ENCODE measurements at regions not wholly inside any gene's neighbourhood (a gene's known extent, or its start where the extent isn't known, plus 50 kb on each side); places are given as distances from the start of the nearest gene placed in this dataset.
A peak's percentile ranks its signal among the peaks of the same experiment; 100 is the strongest.

DNA sequence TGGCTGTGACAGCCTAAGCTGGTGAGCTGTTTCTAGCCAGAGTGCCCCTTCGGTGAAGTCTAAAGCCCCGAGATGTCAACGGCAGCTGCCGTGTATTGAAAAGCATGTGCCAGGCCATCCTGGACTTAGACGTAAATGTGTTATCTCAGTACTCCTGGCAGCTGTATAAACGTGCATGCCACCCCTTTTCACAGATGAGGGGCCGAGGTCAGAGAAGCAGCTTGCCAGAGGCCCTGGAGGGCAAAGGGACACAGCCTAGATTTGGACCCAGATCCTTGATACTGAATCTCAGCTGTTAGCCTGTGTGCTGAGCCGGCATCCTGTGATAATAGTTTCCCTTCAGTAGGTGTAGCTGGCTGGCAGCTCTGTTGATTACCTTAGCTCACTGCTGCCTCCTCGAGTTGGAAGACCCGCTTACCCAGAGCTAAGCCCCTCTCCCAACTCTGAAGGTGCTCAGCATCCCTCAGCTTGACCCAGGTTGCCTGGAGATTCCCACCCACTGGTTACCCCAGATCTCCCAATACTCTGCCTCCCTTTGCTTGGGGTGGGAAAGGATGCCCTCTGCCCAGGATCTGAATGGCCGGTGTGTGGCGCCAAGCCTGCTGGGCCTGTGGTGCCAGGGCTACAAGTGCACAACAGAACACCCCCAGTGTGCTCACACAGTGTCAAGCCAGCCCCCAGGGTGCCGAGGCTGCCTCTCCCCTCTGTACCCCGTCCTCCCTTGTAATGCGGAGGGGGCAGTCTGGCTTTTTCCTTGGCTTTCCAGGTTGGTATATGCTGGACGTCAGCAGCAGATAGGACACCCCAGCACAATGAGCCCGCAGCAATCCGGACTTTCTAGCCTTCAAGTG, 59.8 kb upstream of the WNT7B start:
- Histone ChIP-seq H3K4me3 (ENCODE audit: low read depth, low read length) (peak overlapping the region; percentile 62), H3K27me3 (ENCODE audit: control insufficient read depth, insufficient read depth, low read length) (no peaks in the 10 kb centered on the region), H3K36me3 (ENCODE audit: control insufficient read depth, insufficient read depth, low read length) (no peaks in the 10 kb centered on the region)
- ChIA-PET POLR2A (interaction anchor here (1.1 kb wide), 1 partner anchor 50 kb away, joined by 3 read pairs; no protein-coding TSS in a partner anchor), CTCF (interaction anchor here (0.6 to 2.1 kb wide), 6 partner anchors 11 to 40 kb away, joined by 3 to 13 read pairs (median 6); no protein-coding TSS in a partner anchor)
- TF ChIP-seq, protein P1, sequence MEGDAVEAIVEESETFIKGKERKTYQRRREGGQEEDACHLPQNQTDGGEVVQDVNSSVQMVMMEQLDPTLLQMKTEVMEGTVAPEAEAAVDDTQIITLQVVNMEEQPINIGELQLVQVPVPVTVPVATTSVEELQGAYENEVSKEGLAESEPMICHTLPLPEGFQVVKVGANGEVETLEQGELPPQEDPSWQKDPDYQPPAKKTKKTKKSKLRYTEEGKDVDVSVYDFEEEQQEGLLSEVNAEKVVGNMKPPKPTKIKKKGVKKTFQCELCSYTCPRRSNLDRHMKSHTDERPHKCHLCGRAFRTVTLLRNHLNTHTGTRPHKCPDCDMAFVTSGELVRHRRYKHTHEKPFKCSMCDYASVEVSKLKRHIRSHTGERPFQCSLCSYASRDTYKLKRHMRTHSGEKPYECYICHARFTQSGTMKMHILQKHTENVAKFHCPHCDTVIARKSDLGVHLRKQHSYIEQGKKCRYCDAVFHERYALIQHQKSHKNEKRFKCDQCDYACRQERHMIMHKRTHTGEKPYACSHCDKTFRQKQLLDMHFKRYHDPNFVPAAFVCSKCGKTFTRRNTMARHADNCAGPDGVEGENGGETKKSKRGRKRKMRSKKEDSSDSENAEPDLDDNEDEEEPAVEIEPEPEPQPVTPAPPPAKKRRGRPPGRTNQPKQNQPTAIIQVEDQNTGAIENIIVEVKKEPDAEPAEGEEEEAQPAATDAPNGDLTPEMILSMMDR (IDR thresholded peaks at IDR 0.05; ENCODE audit: insufficient read depth, low read depth, low read length) = peak; percentile 26
- no peak for DNase-seq (ENCODE audit: low read depth)

- POLR2A ChIA-PET = no interaction called here
- Histone ChIP-seq H3K4me3 (ENCODE audit: low read depth, low read length) (no peak overlapping the region), H3K27me3 (ENCODE audit: control insufficient read depth, insufficient read depth, low read length) (no peaks in the 10 kb centered on the region), H3K36me3 (ENCODE audit: control insufficient read depth, insufficient read depth, low read length) (no peaks in the 10 kb centered on the region)
- CTCF ChIA-PET = interaction anchor here (1.3 kb wide), 1 partner anchor 32 kb away, joined by 4 read pairs; no protein-coding TSS in a partner anchor
- no peak for DNase-seq (ENCODE audit: low read depth)
- TF ChIP-seq, protein P1 (IDR thresholded peaks at IDR 0.05; ENCODE audit: insufficient read depth, low read depth, low read length) = no peak
Observed at GRCh38 chr22:46038174-46038487, 61.2 kb upstream of the WNT7B start.

GRCh38 chr22:46038516-46039430, 61.8 kb upstream of the WNT7B start:
- ChIA-PET POLR2A (no interaction called here), CTCF (interaction anchor here (1.3 kb wide), 1 partner anchor 33 kb away, joined by 4 read pairs; no protein-coding TSS in a partner anchor)
- no peak overlapping the region for H3K4me3 ChIP-seq (ENCODE audit: low read depth, low read length)
- TF ChIP-seq, protein P1 (IDR thresholded peaks at IDR 0.05; ENCODE audit: insufficient read depth, low read depth, low read length) = no peak
- DNase-seq (ENCODE audit: low read depth) = no peak
- no peaks in the 10 kb centered on the region for H3K36me3 ChIP-seq (ENCODE audit: control insufficient read depth, insufficient read depth, low read length)
- H3K27me3 ChIP-seq (ENCODE audit: control insufficient read depth, insufficient read depth, low read length) = no peaks in the 10 kb centered on the region

DNA sequence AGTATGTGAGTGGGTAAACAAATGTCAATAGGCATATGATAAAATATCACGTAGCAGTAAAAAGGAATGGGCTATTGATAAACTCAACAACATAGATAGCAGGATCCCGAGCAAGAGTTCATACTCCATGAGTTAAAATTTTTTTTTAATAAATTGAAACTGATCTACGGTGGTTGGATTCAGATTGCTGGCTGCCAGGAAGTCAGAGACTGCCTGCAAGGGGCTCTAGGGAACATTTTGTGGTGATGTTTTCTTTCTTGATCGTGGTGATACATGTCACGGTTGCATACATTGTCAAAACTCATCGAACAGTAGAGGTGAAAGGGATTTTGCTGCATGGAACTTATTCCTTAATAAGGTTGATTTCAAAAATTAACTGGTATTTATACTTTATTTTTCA, 62.6 kb upstream of the WNT7B start:
- Histone ChIP-seq H3K4me3 (ENCODE audit: low read depth, low read length) (no peak overlapping the region), H3K36me3 (ENCODE audit: control insufficient read depth, insufficient read depth, low read length) (no peaks in the 10 kb centered on the region), H3K27me3 (ENCODE audit: control insufficient read depth, insufficient read depth, low read length) (no peaks in the 10 kb centered on the region)
- ChIA-PET CTCF (interaction anchor here (1.3 kb wide), 1 partner anchor 34 kb away, joined by 4 read pairs; no protein-coding TSS in a partner anchor), POLR2A (no interaction called here)
- no peak for DNase-seq (ENCODE audit: low read depth)
- TF ChIP-seq, protein P1 (IDR thresholded peaks at IDR 0.05; ENCODE audit: insufficient read depth, low read depth, low read length) = no peak

Measured in BJ (cell line).